ENCODE measurements at regions not wholly inside any gene's neighbourhood (a gene's known extent, or its start where the extent isn't known, plus 50 kb on each side); places are given as distances from the start of the nearest gene placed in this dataset.

DNA sequence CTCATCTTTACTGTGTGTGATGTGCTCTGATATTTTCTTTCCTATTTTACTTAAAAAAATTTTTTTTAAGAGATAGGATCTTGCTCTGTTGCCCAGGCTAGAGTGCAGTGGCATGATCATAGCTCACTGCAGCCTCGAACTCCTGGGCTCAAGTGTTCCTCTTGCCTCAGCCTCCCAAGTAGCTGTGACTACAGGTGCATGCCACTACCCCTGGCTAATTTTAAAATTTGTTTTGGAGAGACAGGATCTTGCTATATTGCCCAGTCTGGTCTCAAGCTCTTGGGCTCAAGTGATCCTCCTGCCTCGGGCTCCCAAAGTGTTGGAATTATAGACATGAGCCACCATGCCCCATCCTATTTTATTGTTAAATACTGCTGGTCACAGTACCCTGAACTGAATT is 67.4 kb downstream of the FOXD2 start:
- peaks cover 0 to 16% (median 5%) of the 10 kb centered on the region in 4 donors for H3K4me1 ChIP-seq
- no peak for DNase-seq
- H3K27me3 ChIP-seq = peaks cover 0 to 10% of the 10 kb centered on the region in 2 donors
- H3K9me3 ChIP-seq = no peaks in the 10 kb centered on the region
- no peaks in the 10 kb centered on the region for H3K36me3 ChIP-seq
- H3K4me3 ChIP-seq = no peak overlapping the region
- H3K27ac ChIP-seq = no peak overlapping the region
- TF ChIP-seq, protein P1, sequence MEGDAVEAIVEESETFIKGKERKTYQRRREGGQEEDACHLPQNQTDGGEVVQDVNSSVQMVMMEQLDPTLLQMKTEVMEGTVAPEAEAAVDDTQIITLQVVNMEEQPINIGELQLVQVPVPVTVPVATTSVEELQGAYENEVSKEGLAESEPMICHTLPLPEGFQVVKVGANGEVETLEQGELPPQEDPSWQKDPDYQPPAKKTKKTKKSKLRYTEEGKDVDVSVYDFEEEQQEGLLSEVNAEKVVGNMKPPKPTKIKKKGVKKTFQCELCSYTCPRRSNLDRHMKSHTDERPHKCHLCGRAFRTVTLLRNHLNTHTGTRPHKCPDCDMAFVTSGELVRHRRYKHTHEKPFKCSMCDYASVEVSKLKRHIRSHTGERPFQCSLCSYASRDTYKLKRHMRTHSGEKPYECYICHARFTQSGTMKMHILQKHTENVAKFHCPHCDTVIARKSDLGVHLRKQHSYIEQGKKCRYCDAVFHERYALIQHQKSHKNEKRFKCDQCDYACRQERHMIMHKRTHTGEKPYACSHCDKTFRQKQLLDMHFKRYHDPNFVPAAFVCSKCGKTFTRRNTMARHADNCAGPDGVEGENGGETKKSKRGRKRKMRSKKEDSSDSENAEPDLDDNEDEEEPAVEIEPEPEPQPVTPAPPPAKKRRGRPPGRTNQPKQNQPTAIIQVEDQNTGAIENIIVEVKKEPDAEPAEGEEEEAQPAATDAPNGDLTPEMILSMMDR (IDR thresholded peaks at IDR 0.05) = no peak
- TF ChIP-seq POLR2A (IDR thresholded peaks at IDR 0.05) = no peak

DNA sequence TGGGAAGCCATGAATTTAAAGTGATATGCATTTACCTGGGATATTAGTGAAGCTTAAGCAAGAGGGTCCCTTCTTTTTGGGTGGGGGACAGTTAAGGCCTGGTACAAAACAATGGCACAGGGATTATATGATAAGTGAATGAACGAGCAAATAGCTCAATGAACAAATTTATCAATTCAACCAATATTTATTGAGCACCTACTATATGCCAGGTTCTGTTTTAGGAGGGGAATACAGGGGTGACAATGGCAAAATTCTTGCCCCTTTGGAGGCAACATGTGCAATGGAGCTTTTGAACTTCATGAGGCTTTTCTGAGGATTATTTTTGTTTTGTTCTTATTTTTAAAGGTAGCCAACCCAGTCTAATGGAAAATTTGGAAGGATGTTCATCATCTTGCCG is 68.2 kb downstream of the FOXD2 start:
- TF ChIP-seq POLR2A (IDR thresholded peaks at IDR 0.05) = no peak
- TF ChIP-seq, protein P1 (IDR thresholded peaks at IDR 0.05) = no peak
- Histone ChIP-seq H3K4me3 (no peak overlapping the region), H3K27ac (no peak overlapping the region), H3K36me3 (no peaks in the 10 kb centered on the region), H3K9me3 (no peaks in the 10 kb centered on the region), H3K4me1 (peaks cover 0 to 16% (median 5%) of the 10 kb centered on the region in 4 donors), H3K27me3 (peaks cover 0 to 10% of the 10 kb centered on the region in 2 donors)
- no peak for DNase-seq

DNA sequence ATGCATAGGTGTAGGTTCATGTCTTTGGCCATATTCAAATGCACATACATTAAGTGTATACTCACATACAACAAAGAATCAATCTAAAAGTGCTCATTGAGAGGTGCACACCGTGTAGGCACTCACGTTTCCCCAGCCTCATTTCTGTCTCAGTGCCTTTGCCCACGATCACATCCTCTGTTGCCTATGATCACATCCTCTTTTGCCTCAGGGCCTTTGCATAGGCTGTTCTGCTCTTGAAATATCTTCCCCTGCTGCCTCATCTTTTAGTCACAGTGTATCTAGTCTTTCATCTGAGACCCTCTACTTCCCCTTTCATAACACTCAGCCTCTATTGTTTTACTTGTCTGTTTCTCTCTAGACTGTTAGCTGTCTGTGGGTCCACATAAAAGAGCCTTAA is 69.3 kb downstream of the FOXD2 start:
- H3K4me1 ChIP-seq = peaks cover 0 to 16% (median 5%) of the 10 kb centered on the region in 4 donors
- H3K27me3 ChIP-seq = peaks cover 0 to 10% of the 10 kb centered on the region in 2 donors
- no peaks in the 10 kb centered on the region for H3K9me3 ChIP-seq
- no peaks in the 10 kb centered on the region for H3K36me3 ChIP-seq
- H3K27ac ChIP-seq = no peak overlapping the region
- TF ChIP-seq, protein P1 (IDR thresholded peaks at IDR 0.05) = no peak
- no peak for TF ChIP-seq POLR2A (IDR thresholded peaks at IDR 0.05)
- H3K4me3 ChIP-seq = no peak overlapping the region
- DNase-seq = no peak

- peaks cover 0 to 16% (median 5%) of the 10 kb centered on the region in 4 donors for H3K4me1 ChIP-seq
- peak in 2 of 3 donors; percentile 51 to 58 for DNase-seq
- H3K27me3 ChIP-seq = peaks cover 0 to 10% of the 10 kb centered on the region in 2 donors
- H3K9me3 ChIP-seq = no peaks in the 10 kb centered on the region
- TF ChIP-seq POLR2A (IDR thresholded peaks at IDR 0.05) = no peak
- TF ChIP-seq, protein P1 (IDR thresholded peaks at IDR 0.05) = no peak
- no peaks in the 10 kb centered on the region for H3K36me3 ChIP-seq
- H3K4me3 ChIP-seq = peak overlapping the region; percentile 26 to 56 (median 49)
- H3K27ac ChIP-seq = no peak overlapping the region
Observed at GRCh38 chr1:47507881-47508701, 70.2 kb downstream of the FOXD2 start.

DNA sequence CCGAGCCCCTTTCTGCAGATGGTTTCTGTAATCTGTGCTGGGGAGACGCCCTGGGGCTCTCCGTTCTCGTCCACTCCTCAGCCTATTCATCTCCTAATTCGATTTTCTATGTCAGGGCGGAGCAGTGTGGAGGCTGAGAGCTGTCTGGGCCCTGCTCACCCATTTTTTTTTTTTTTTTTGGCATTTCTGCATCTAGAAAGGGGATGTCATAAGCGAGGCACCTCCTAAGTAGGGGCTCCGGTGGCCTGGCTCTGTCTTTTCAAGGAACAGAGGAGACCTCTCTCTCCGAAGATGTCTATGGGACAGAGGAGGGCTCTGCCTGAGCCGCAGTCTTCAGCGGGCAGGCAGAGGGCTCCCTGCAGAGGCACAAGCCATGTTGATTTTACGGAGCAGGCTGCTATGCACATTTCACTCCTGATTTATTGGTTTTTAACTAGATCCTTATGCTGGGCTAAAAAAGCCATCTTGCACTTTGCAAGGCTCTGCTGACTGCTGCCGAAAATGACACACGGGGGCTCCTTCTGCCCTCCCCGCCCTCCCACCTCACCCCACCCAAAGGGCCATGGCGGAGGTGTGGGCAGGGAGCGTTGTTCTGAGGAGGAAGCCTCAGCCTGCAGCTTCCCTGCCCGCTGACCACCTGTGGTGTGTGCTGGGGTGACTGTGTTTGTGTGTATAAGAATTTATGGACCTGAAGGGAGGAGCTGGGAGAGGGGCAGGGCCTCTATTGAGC is 71.0 kb downstream of the FOXD2 start:
- DNase-seq = peak in 1 of 3 donors; percentile 63
- peaks cover 0 to 10% of the 10 kb centered on the region in 2 donors for H3K27me3 ChIP-seq
- TF ChIP-seq POLR2A (IDR thresholded peaks at IDR 0.05) = peak in 1 of 2 donors; percentile 17
- TF ChIP-seq, protein P1 (IDR thresholded peaks at IDR 0.05) = no peak
- peaks cover 0 to 16% (median 5%) of the 10 kb centered on the region in 4 donors for H3K4me1 ChIP-seq
- H3K9me3 ChIP-seq = no peaks in the 10 kb centered on the region
- H3K27ac ChIP-seq = no peak overlapping the region
- peak overlapping the region; percentile 26 to 56 (median 49) for H3K4me3 ChIP-seq
- no peaks in the 10 kb centered on the region for H3K36me3 ChIP-seq

Measured in Peyer's patch (tissue), 4 donors.